ENCODE measurements at regions not wholly inside any gene's neighbourhood (a gene's known extent, or its start where the extent isn't known, plus 50 kb on each side); places are given as distances from the start of the nearest gene placed in this dataset.
"Not testable (repeated sequence)": the region's sequence is repeated elsewhere in the genome, so short reads cannot be mapped to it uniquely, and the experiment has no call there.

DNA sequence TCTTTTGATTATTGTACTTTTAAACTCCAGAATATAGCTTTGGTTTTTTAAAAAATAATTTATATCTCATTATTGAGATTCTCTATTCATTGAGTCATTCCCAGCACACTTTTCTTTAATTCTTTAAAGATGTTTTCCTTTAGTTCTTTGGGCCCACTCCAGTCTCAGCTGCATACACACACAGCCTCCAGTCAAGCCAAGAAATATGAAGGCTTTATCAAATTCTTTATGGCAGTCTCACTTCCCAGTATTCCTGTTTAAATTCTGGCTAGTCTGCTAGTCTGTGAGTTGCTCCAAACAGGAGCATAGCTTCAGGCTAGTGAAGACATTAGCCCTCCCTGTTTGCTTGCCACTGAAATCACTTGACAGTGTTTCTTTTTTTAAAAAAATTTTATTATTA, 61.2 kb downstream of the CRP start:
- CTCF ChIA-PET = interaction anchor here (0.7 to 1.7 kb wide), 7 partner anchors 17 to 491 kb away, joined by 3 to 6 read pairs (median 4); no protein-coding TSS in a partner anchor
- peak overlapping the region; percentile 93 for H3K27ac ChIP-seq (ENCODE audit: insufficient read depth, low read depth, low read length)
- H3K9ac ChIP-seq (replicated peaks; ENCODE audit: extremely low read depth, insufficient read depth, low read length) = peak overlapping the region; percentile 63
- POLR2A ChIA-PET = no interaction called here
- H3K9me1 ChIP-seq (replicated peaks; ENCODE audit: control insufficient read depth, extremely low read depth, insufficient read depth, low read length) = no peaks in the 10 kb centered on the region
- no peaks in the 10 kb centered on the region for H3K27me3 ChIP-seq (ENCODE audit: control insufficient read depth in 2 of 2, insufficient read depth in 2 of 2, low read length in 2 of 2)
- intact Hi-C loops (cut with micrococcal nuclease) = loop anchor here (1.0 to 5.0 kb wide), 2 partner anchors 126 to 269 kb away; no protein-coding TSS in a partner anchor
- H3K9me3 ChIP-seq (replicated peaks; ENCODE audit: control insufficient read depth, insufficient read depth, low read length) = no peaks in the 10 kb centered on the region
- FAIRE-seq (peak; percentile 60), DNase-seq (ENCODE audit: low read depth, low spot score) (peak; percentile 88)
- no peak overlapping the region for H3K4me2 ChIP-seq (ENCODE audit: insufficient read depth, low read length)
- no peaks in the 10 kb centered on the region for H4K20me1 ChIP-seq (replicated peaks; ENCODE audit: control insufficient read depth, extremely low read depth, insufficient read depth, low read length)
- TF ChIP-seq GATA2 (IDR thresholded peaks at IDR 0.05; ENCODE audit: insufficient read depth, insufficient read length, low read depth, low read length) = no peak
- TF ChIP-seq POLR2AphosphoS5 (IDR thresholded peaks at IDR 0.05; ENCODE audit: insufficient read depth, low read depth, low read length) = peak; percentile 37
- H3K4me3 ChIP-seq (replicated peaks in 1 of 3; ENCODE audit: insufficient read depth in 1 of 3, low read depth in 1 of 3, low read length in 3 of 3) = no peak overlapping the region
- H3K79me2 ChIP-seq (ENCODE audit: control insufficient read depth, insufficient read depth, low read length) = no peaks in the 10 kb centered on the region
- dilution Hi-C loops (cut with MboI; ENCODE audit: extremely low pct_ligation_motif_present, low sequenced_read_pairs) = no loop called here
- BruUV-seq (replicated peaks) = no TSS peak
- H3K4me1 ChIP-seq (ENCODE audit: control insufficient read depth, extremely low read depth, insufficient read depth, low read length) = peaks cover 29% of the 10 kb centered on the region
- peak overlapping the region; percentile 75 for H2AFZ ChIP-seq (ENCODE audit: low read depth, low read length)
- no peaks in the 10 kb centered on the region for H3K36me3 ChIP-seq (ENCODE audit: control insufficient read depth in 2 of 2, extremely low read depth in 1 of 2, insufficient read depth in 2 of 2, low read length in 2 of 2)

DNA sequence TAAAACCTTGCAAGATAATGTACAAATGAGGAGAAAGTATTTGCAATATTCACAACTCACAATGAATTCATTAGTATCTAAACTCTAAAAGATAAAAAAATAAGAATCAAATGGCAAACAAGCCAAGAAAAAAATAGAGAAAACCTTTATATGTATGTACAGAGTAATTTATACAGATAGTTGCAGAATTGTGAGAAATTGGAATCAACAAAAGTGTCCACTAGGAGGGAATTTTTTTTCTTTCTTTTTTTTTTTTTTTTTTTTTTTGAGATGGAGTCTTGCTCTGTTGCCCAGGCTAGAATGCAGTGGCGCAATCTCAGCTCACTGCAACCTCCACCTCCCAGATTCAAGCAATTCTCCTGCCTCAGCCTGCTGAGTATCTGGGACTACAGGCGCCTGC, 56.9 kb downstream of the CRP start:
- CTCF ChIA-PET; H3K9ac ChIP-seq (replicated peaks; ENCODE audit: extremely low read depth, insufficient read depth, low read length); H3K4me3 ChIP-seq (replicated peaks in 1 of 3; ENCODE audit: insufficient read depth in 1 of 3, low read depth in 1 of 3, low read length in 3 of 3); H3K27ac ChIP-seq (ENCODE audit: insufficient read depth, low read depth, low read length); BruUV-seq (replicated peaks); H3K4me2 ChIP-seq (ENCODE audit: insufficient read depth, low read length); H3K27me3 ChIP-seq (ENCODE audit: control insufficient read depth in 2 of 2, insufficient read depth in 2 of 2, low read length in 2 of 2); POLR2A ChIA-PET; H3K36me3 ChIP-seq (ENCODE audit: control insufficient read depth in 2 of 2, extremely low read depth in 1 of 2, insufficient read depth in 2 of 2, low read length in 2 of 2); H3K79me2 ChIP-seq (ENCODE audit: control insufficient read depth, insufficient read depth, low read length); intact Hi-C loops (cut with micrococcal nuclease); FAIRE-seq; H2AFZ ChIP-seq (ENCODE audit: low read depth, low read length); H3K9me1 ChIP-seq (replicated peaks; ENCODE audit: control insufficient read depth, extremely low read depth, insufficient read depth, low read length); DNase-seq (ENCODE audit: low read depth, low spot score); H3K9me3 ChIP-seq (replicated peaks; ENCODE audit: control insufficient read depth, insufficient read depth, low read length); dilution Hi-C loops (cut with MboI; ENCODE audit: extremely low pct_ligation_motif_present, low sequenced_read_pairs); H4K20me1 ChIP-seq (replicated peaks; ENCODE audit: control insufficient read depth, extremely low read depth, insufficient read depth, low read length): not testable (repeated sequence)
- H3K4me1 ChIP-seq (ENCODE audit: control insufficient read depth, extremely low read depth, insufficient read depth, low read length) = peaks cover 26% of the 10 kb centered on the region

Measured in endothelial cell of umbilical vein (primary cell).